HG02885 (cell line): ENCODE measurements at regions not wholly inside any gene's neighbourhood (a gene's known extent, or its start where the extent isn't known, plus 50 kb on each side); places are given as distances from the start of the nearest gene placed in this dataset.
"Not testable (repeated sequence)": the region's sequence is repeated elsewhere in the genome, so short reads cannot be mapped to it uniquely, and the experiment has no call there.

ENCODE experiments used
- ATAC-seq: cut with Tn5 transposase; IDR thresholded peaks from one replicate; pipeline ENCODE4 v1.9.1; 2021; ENCODE audit warnings: mild to moderate bottlenecking; ENCODE audit not compliant: unreplicated experiment, poor library complexity

DNA sequence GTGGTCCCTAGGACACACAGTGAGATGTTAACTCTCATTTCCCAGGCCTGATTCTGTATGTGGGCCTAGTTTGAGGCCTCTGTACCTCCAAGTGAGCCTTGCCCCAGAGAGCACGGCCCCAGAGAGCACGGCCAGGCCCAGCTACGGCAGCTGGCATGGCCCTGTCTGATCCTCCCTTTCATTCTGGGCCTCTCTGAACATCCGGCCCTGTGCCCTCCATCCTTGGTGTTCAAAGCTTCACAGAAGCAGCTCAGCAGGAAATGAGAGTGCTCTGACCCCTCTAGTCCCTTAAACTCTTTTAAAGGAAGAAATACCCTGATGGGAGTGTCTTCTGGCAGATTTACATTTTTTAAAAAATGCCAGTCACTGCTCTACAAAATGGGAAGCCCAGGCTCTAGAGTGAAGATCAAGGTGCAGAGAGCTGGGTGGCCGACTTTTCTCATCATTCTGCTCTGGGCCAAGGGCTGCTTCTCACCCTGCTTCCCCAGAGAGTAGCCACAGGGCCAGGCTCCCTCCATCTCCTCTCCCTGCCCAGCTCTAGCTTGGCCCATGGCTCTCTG lies 171.9 kb downstream of the RPS24 start:
- ATAC-seq, result no peak

DNA sequence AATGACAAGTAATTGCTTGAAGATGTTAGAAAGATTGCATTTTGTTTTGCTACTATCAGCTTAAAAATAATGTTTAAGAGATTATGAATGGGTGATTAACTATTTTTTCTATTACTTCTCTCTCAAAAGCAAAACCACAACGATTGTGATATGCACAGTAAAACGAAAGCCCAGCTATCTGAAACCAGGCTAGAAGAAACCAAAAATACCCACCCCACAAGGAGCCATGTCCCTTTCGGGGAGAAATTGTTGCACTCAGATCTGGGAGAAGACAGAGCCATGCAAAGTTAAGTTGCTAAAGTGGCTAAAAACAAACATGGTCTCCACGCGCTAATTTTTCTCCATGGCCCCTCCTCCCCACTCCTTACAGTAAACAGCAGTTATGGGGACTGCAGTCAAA lies 173.6 kb downstream of the RPS24 start:
- no peak for ATAC-seq

DNA sequence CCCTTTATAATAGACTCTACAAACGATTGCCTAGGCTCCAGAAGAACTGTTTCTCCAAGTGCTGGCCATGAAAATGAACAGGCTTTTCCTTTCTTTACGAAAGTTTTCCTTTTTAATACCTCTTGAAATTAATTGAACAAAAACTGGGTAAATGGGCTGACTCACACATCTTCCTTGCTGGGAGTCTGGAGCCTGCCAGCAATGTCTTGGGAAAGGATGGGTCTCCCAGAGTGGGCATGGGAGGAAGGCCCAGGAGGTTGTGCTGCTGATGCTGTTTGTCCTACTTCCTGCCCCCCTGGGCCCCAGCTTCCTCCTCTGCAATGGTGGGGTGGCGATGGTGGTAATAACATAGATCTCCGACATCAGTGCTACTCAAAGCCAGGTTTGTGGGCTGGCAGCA lies 174.1 kb downstream of the RPS24 start:
- ATAC-seq, result no peak

DNA sequence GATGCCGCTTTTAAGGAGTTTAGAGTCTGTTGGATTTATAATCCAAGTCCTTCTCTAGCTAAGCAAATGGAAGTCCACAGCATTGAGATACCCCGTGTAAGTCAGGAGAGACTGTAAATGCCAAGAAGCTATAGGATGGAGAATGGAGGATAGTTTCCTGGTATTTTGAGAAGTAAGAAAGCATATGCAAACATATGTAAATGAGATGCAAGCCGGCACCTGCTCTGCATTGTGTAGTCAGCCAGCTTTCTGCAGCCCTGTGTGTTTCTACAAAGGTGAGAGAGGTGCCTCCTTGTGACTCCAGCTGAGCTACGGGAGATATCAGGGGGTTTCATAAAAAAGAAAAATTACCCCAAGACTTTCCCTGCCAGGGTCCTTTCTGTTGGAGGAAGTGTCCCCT lies 176.3 kb downstream of the RPS24 start:
- no peak for ATAC-seq

DNA sequence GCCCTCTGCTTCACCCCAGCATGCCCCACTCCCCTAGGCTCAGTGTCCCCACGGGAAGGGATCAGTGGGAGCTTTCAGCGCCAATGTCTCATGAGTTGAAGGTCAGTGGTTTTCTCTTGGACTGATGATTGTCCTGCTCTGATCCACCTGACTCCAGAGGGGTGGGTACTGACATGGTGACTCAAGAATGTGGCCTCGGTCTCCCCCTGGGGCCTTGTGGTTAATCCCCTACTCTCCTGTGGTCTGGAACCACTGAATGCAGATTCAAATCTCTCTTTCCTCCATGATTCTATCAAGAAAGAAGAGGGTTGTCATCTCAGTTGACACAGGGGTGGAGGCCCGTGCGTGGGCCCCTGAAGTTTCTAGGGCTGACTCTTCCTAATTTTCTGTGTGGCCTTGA lies 176.9 kb downstream of the RPS24 start:
- no peak for ATAC-seq

DNA sequence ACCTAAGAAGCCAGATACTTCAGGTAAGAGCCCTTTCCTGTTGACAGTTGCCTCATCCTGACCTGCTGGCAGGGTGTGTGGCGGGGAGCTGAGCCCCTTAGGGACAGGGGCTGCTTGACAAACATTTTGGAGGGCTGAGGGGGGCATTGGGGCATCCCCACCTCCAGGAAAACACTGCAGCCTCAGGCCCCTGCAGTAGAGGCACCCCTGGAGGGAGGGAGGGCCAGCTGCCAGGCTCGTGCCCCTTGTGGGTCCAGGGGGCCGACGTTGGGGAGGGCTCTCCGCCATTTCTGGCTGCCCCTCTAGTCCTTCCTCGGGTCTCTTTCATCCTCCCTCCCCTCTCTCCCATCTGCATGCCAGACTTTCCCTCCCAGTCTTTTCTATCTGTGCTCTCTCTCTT lies 177.3 kb downstream of the RPS24 start:
- no peak for ATAC-seq

DNA sequence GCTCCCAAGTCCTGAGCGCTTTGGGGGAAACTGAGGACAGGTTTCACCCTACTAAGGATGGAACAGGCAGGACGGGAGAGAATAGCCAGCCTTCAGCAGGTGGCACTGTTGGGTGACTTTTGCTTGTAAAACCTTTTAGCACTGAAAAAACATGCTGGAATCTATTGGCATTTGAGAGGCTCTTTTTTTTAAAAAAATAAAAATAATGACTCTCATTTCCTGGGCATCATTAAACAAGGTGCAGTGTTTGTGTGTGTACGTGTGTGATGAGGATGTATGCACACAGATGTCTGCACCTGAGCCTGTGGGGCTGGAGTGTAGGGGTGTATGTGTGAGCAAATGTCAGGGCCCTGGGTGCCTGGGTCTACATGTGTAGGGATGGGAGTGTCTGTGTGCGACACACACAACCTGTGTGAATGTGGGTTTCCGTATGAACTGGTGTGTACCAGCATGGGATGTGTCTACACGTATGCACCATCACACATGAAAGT lies 177.9 kb downstream of the RPS24 start:
- ATAC-seq, result no peak

DNA sequence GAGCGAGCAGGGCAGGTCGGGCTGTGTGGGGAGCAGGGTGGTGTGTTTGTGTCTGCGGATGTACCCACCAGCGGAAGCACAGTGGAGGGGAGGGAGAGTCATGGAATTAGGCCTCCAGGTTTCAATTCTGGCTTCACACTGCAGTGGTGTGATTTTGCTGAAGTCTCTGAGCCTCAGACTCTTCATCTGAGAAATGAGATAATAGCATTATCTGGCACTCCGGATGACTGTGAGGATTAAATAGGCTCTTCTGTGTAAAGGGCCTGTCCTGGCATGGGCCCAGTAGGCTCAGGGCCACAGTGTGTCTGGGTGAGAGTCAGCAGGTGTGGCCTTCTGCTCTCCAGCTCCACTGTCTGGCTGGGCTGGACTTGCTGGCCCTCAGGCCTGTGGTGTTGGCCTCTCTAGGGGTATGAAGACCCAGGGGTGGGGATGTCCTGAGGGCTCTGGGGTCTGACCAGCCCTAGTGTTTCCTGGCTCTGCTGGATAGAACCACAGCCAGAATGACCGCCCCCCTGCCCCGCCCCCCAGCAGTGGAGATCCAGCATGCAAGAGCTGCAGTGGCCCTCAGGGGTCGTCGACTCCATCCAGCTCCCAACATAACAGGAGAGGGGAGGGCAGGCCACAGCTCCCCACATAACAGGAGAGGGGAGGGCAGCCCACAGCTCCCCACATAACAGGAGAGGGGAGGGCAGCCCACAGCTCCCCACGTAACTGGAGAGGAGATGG lies 178.6 kb downstream of the RPS24 start:
- no peak for ATAC-seq

DNA sequence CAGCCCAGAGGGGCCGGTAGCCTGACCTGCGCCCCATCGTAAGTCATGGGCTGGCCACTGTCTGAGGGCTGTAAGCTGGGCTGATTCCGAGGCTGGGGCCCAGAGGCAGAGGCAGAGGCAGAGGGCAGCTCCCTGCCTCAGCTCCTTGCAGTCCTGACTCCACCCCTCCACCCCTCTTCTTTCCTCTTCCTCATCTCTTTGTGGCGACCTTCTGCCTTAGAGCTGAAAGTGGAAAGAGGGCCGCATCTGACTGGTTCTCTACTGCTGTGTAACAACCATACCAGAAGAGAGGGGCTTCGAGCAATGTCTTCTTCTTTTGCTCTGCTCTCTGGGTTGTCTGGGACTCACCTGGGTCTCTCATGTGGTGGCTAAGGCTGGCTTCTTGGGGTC lies 179.1 kb downstream of the RPS24 start:
- ATAC-seq, result no peak

DNA sequence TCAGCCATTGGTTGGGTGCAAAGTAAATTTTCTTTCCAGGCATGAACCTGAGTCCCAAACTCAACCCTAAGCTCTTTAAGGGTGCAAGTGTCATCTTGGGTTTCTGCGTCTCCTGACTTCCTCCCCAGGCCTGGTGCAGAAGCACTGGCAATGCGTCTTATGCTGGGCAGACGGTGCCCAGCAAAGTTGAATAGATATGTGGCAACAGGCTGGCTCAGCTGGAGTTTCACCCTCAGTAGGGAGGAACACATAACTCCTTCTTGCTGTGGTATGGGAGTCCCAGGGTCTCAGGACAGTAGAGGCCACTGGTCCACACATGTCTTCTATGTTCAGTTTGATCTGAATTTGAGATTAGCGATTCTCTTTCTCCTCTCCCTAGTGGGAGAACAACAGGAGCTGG lies 181.3 kb downstream of the RPS24 start:
- no peak for ATAC-seq

DNA sequence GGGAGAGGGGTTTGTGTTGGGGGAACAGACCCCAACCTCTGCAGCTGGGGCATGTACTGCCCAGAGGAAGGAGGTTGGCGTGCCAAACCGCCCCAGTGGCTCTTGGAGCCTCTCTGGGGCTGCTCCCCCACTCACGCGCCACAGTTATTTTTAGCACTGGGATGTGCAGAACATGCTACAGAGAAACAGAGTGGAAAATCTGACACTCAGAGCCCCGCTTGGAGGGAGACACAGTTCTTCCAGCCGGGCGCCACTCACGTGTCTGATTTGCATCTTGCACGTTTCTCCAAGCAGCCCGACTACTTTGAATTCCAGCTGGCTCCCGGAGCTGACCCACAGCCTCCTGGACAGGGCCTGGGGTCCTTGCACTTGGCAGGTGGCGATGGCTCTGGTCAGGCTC lies 182.0 kb downstream of the RPS24 start:
- ATAC-seq, result peak; percentile 39

DNA sequence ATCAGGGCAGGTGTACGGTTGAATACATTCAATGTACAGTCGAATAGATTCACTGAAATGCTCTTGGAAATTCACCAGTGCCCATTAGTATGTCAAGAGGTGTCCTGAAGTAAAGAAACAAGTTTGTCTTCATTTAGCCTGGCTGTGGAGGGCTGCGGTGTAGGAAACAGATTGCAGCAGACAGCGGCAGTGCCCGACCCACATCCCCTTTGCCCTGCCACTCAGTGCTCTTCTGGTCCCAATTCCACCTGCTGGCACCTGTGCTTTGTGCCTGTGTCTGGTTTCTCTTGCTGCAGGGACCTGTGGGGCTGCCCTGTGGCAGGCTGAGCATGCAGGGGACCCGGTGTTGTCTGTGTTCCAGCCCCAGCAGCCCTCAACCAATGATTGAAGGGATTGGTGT lies 183.7 kb downstream of the RPS24 start:
- no peak for ATAC-seq

DNA sequence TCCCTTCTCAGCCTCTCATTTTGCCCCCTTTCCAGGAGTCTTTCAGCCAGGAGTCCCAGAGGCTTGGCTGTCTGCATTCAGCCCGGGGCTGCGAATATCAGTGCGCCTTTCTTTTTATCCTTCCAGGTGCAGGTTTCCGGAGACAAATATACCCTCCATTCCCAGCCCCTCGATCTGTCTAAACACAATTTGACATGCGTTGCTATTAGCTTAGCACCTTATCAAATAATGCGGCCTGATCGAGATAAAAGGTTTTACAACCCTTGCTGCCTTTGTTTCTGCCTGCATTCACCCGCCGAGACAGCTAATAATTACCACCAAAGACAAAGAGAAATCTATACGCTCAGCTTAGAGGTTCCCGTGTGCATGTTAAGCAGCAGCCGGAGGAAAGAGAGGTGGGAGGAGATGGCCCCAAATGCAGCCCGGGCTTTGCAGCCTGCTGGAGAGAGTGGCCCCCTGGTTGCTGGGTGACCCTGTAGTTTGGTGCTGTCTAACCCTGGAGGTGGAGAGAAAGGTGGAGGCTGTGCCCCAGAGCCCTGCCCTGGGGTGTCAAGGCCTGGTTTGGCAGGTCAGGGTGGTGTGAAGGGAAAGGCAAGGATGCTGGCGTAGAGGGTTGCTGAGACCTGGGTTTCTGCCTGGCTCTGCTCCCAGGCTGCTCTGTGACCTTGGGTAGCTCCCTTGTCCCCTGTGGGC lies 185.3 kb downstream of the RPS24 start:
- no peak for ATAC-seq

DNA sequence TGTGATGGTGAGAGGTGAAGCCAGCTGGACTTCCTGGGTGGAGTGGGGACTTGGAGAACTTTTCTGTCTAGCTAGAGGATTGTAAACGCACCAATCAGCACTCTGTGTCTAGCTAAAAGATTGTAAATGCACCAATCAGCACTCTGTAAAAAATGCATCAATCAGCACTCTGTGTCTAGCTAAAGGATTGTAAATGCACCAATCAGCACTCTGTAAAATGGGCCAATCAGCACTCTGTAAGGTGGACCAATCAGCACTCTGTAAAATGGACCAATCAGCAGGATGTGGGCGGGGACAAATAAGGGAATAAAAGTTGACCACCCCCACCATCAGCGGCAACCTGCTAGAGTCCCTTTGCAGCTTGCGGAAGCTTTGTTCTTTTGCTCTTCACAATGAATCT lies 185.9 kb downstream of the RPS24 start:
- ATAC-seq, result not testable (repeated sequence)

DNA sequence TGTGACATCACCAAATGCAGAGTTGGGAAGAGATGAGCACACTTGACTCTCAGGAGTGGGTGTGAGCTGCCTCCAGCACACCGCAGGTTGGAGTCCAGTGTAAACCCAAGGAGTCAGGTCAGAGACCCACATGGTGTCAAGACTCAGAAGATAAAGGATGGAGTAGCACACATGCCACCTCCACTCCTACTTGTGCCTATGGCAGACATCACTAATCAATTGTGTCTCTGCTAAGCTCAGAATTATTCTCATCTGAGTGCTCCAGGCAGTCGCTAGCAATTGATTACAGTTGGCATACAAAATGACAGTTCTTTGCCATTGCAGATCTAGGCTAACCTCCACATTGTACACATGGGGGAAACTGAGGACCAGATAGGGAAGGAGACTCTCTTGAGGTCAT lies 187.1 kb downstream of the RPS24 start:
- ATAC-seq, result no peak

DNA sequence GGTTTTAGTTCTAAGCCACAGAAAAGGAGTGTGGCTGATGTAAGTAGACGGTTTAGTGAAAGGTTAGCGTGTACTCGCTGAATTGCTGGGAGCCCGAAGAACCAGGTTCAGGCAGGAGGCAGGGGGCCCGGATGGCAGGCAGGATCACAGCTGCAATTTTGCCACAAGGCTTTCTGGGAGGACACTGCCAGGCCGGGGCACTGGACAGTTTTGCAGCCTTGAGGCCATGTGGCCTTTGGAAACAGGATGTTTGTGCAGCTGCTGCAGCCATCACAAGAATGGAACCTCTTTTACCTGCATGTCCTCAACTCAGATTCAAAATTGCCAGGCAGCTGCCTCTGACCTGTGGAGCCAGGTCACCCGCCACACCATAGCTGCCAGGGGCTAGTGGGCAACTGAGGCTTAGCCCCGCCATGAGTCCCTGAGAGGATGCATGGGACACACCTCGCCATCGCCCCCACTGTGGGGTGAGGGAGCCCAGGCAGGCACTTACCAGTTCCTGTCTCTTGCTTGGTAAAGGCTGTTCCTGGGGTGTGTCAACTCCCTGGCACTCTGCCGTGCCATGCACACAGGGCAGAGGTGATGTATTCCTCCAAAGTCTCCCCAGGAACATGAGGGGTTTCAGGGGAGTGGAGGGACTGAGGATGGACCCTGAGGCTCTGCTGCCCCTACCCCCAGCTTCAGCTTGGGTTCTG lies 188.6 kb downstream of the RPS24 start:
- no peak for ATAC-seq

DNA sequence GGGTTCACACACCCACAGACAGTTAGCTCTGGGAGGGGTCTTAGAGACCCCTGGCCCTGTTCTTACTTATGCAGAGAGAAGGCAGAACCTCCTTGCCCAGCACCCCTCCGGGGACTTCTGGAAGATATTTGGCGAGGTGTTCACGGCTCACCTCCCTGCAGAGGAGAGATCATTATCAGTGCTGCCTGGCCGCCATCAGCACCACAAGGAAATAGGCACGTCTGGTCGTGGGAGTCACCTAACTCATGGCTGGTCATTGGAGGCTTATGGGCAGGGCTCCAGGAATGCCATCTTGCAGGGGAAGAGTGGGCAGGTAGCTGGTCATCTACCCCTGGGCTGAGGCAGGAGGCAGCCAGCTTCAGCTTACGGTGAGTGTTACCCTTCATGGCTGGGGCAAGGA lies 189.4 kb downstream of the RPS24 start:
- no peak for ATAC-seq

DNA sequence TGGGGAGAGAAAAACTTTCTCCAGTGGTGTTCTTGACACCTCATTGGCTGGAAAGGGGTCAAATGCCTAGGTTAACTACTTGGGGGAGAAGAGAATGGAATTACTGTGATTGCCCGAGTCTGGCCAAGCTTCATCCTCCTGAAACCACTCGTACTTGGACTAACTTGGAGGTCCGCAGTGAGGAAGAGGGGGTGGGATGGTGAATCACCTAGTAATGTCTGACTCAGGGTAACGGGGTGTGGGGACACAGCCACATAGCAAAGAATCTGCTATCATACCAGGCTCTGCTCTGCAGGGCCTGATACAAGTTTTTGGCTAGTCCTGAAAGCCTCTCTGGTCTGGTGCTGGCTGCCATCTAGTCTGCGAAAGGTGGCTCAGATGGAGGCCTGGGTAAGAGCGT lies 190.9 kb downstream of the RPS24 start:
- no peak for ATAC-seq

DNA sequence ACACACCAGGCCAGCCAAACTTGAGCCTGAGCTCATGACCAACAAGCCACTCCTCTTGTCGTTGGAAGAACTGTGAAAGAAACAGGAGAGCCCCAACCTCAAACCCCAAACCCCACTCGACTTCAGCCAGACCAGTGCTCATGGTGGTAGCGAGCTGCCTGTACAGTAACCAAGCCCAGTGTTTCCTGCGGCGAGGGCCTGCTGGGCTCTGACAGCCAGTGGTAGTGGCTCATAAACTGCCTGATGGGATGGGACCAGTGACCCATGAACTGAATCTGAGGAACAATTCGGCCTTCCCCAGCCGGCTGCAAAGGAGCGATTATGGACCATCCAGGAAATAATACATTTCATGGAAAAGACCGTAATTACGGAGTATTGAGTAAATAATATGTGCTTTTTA lies 191.9 kb downstream of the RPS24 start:
- ATAC-seq, result no peak

DNA sequence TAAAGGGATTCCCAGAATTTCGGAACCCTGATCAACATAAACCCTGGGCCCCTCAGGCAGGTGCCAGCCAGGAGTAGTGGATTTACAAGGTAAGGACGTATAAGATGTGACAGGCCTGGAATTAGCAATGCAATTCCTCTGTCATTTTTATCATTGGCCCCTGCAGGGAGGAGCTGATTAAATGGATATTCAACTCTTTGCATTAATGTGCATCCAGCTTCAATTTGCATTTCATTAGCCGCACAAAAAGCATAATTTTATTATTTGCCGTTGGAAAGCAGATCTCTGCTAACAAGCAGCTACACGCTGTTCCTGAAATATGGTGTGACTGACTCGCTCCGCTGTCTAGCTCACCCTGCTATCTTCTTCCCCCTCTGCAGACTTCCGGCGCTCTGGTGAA lies 195.8 kb downstream of the RPS24 start:
- ATAC-seq, result no peak
